ENCODE measurements at regions not wholly inside any gene's neighbourhood (a gene's known extent, or its start where the extent isn't known, plus 50 kb on each side); places are given as distances from the start of the nearest gene placed in this dataset.

GRCh38 chr22:47591709-47592108, 829.3 kb downstream of the TBC1D22A start:
- no peak for TF ChIP-seq CTCF (IDR thresholded peaks at IDR 0.05 in 2 of 3, conservative IDR thresholded peaks at IDR 0.05 in 1 of 3; ENCODE audit: borderline replicate concordance in 1 of 3, insufficient read depth in 1 of 3, low read depth in 2 of 3, low read length in 2 of 3)
- no peak for TF ChIP-seq SP1 (IDR thresholded peaks at IDR 0.05; ENCODE audit: low read depth)
- TF ChIP-seq EZH2 (IDR thresholded peaks at IDR 0.05): no peak
- TF ChIP-seq POLR2A (IDR thresholded peaks at IDR 0.05; ENCODE audit: borderline replicate concordance, extremely low read depth, insufficient read depth, insufficient read length): no peak
